HG03342 (cell line): ENCODE measurements at regions not wholly inside any gene's neighbourhood (a gene's known extent, or its start where the extent isn't known, plus 50 kb on each side); places are given as distances from the start of the nearest gene placed in this dataset.
"Not testable (repeated sequence)": the region's sequence is repeated elsewhere in the genome, so short reads cannot be mapped to it uniquely, and the experiment has no call there.

Experiments
- ATAC-seq: cut with Tn5 transposase; IDR thresholded peaks from one replicate; pipeline ENCODE4 v1.9.1; 2021; ENCODE audit warnings: mild to moderate bottlenecking, moderate library complexity; ENCODE audit not compliant: unreplicated experiment

- no peak for ATAC-seq
These were observed 735.3 kb upstream of the ZNF608 start for GRCh38 chr5:125481506-125482465.

- no peak for ATAC-seq
These were observed 737.2 kb upstream of the ZNF608 start for GRCh38 chr5:125483609-125484008.

- no peak for ATAC-seq
These were observed 737.9 kb upstream of the ZNF608 start for GRCh38 chr5:125484272-125484741.

DNA sequence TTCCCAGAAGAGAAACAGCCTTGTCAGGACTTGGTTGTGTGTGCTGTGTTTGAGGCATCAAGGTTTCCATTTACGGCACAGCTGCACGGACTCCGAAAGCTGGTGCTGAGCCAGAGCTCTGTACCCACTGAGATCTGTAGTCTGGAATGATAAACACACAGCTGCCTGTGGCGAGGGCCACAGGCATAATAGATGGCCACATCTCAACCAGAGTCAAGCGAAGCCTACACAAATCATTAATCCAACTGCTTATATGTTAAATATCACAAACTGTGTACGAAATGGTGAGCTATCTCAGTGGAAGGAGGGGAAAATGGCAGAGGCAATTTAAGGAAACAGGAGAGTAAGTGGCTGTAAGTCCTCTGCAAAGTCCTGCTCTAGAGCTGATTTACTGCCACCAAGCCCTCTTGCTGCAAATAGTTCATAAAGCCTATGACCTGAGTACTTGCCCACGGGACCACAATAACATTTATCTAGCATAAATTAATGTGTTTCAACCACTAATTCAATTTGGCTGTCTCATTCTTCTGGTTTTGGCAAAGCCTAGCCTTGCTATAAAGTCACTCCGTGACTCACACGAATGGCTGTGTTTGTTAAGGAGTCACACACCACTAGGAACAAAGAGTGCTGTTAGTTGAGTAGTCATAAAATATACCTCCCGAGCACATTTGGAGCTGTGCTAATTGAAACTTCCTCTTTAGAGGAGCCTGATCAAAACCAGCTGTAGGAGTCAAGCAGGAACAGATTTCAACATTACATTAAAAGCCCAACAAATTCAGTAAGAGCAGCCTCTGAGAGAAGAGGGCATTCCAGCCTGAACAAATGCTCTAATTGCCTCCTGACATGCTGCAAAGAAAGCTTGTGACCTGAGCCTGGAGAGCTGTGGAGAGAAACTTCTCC is 738.6 kb upstream of the ZNF608 start:
- no peak for ATAC-seq

DNA sequence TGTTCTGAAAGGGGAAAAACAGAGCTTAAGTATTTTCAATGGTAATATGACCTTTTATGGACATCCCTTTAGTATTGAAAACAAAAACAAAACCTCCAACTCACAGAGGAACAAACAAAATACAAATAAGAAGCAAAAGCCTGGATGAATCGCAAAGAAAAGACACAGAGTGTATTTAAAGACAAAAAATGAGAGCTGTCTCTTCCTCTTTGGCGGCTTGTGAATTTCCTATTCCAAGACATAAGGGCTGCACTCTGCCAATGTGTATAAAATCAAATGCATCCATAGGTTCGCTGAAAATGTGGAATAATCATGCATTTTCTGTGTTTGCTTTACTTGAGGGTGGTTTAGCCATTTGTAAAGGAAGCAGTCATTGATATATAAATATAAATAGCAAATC is 739.3 kb upstream of the ZNF608 start:
- no peak for ATAC-seq

DNA sequence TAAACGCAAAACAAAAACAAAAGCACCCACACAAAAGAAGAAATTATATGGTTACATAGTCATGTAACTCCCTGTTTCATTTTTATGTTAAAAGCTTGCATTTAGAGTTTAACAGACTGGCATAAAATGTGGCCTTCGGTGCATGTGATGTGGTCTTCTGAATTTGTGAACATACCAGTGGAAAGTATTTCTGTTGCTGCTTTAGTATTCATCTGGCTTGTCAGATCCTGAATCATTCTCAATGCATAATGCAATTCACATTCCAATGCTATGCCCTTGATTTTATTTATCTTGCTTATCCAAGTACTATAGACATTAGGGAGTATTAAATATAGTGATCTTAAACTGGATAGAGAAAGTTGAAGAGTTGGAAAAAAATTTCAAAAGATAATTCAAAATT is 740.2 kb upstream of the ZNF608 start:
- ATAC-seq, result no peak

DNA sequence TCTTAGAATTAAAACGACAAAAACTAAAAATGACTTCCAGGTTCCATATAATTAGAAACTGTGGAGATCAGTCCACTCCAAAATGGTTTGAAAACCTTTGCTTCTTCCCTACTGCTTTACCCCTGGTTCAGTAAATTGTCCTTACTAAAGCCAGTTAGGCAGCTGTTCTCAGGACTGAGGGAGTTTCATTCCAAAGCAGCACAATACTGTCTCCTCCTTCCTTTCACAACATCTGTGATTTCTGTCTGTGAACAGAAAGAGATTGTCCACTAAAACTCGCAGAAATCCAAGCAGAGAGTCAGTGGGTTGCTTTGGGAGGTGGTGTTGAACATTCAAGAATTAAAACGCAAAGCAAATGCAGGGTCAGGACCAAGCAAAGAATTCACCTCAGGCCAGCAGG is 740.8 kb upstream of the ZNF608 start:
- no peak for ATAC-seq

GRCh38 chr5:125487652-125488051 is 741.2 kb upstream of the ZNF608 start:
- ATAC-seq, result not testable (repeated sequence)

- ATAC-seq, result no peak
These were observed 742.7 kb upstream of the ZNF608 start for GRCh38 chr5:125489146-125489545.

DNA sequence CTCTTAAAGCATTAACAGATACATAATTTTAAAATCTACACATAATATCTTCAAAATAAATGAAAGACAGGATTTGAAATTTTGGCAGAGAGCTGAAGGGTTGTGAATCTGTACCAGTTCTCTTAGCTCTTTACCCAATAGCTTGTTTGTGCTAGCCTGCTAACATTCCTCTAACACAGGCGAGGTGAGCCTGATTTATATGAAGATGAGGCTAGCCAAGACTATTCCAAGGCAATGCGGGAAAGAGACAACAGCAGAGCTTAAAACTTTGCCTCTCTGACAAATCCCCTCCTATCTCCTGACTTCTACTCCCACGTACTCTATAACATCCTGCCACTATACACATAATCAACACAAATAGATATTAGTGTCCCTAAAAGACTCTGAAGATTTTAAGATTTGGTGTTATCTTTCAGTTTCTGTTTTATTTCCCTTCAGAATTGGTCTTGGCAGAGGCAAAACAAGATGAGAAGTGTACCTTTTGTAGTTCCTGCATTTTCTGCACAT is 745.6 kb upstream of the ZNF608 start:
- ATAC-seq, result no peak

DNA sequence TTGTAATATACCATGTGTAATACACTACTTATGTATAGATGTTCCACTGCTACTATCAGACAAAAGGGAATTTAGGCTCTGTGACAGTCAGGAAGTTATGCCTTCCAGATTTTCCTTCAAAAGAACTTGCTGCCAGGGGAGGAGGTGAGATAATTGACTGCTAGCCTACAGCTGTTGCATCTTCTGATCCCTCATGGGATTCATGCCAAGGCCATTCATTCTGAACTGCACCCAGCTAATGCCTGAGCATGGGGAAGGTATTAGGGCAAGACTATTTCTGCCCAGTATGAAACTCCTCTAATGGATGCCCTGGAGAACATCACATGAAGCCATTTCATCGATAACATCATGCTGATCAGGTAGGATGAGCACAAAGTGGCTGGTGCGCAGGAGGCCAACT is 746.5 kb upstream of the ZNF608 start:
- no peak for ATAC-seq

GRCh38 chr5:125496393-125496792 is 750.0 kb upstream of the ZNF608 start:
- ATAC-seq, result no peak

DNA sequence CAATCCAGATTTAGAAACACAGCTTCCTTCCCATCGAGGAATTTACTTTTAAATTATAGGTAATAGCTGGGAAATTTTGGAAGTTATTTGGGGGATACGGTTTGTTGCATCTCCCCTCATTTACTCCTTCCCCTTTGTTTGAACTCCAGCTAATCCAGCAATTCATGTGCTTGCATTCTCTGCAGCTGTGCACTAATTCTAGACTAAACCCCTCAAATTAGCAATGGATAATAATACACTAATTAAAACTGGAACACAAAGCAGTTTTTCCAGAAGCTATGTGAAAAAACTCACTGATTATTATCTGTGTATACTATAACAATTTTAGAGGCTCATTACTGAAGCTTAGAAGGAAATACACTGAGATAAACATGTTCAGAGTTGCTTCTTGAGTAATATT is 751.2 kb upstream of the ZNF608 start:
- ATAC-seq, result no peak

GRCh38 chr5:125499636-125500332 is 753.3 kb upstream of the ZNF608 start:
- no peak for ATAC-seq

GRCh38 chr5:125501396-125501795 is 755.0 kb upstream of the ZNF608 start:
- no peak for ATAC-seq

DNA sequence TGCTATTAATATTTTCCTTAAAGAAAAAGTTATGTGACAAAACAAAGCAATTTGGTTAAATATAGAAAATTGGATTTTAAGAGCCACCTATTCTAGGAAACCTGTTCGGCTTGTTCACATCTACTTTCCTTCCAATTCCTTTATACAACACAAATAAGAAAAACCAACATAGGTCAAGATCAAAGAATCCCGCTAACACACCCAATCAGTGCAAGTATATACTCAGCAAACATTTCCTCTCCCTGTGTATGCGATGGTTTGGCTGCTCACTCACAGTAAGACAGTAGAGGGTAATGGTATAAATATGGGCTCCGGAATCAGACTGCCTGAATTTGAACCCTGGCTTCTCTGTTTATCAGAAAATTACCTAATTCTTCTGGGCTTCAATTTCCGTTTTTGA is 757.5 kb upstream of the ZNF608 start:
- ATAC-seq, result no peak

GRCh38 chr5:125505115-125505514 is 758.7 kb upstream of the ZNF608 start:
- ATAC-seq, result no peak

DNA sequence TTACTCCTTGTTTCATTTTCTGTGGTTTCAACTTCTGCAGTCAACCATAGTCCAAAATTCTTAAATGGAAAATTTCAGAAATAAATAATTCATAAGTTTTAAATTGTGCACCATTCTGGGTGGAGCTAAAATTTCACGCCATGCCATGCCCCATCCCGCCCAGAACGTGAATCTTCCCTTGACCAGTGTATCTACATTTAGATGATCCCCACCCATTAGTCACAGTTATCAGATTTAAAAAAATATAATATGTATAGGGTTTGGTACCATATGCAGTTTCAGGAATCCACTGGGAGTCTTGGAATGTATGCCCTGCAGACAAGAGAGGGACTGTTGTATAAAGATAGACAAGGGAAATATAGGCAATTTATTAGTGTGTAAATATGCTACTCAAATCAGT is 759.7 kb upstream of the ZNF608 start:
- no peak for ATAC-seq

- ATAC-seq, result no peak
These were observed 761.8 kb upstream of the ZNF608 start for GRCh38 chr5:125508225-125508624.

GRCh38 chr5:125510651-125511050 is 764.2 kb upstream of the ZNF608 start:
- ATAC-seq, result no peak
